ENCODE measurements at regions not wholly inside any gene's neighbourhood (a gene's known extent, or its start where the extent isn't known, plus 50 kb on each side); places are given as distances from the start of the nearest gene placed in this dataset.

GRCh38 chr6:14353281-14353680 is 235.7 kb downstream of the CD83 start:
- H2AFZ ChIP-seq = no peak overlapping the region
- H3K9me3 ChIP-seq (ENCODE audit: control insufficient read depth, low read length) = no peaks in the 10 kb centered on the region
- no peak overlapping the region for H3K27ac ChIP-seq
- H3K9ac ChIP-seq = no peak overlapping the region
- H3K4me3 ChIP-seq (ENCODE audit: low read depth, low read length) = no peak overlapping the region
- no peaks in the 10 kb centered on the region for H3K36me3 ChIP-seq (ENCODE audit: control insufficient read depth, insufficient read depth, low read length)
- no peak for TF ChIP-seq CTCF (IDR thresholded peaks at IDR 0.05)
- H3K4me1 ChIP-seq = no peaks in the 10 kb centered on the region
- no peaks in the 10 kb centered on the region for H3K27me3 ChIP-seq (ENCODE audit: control insufficient read depth, insufficient read depth, low read length)
- H3K79me2 ChIP-seq = no peaks in the 10 kb centered on the region
- no peak overlapping the region for H3K4me2 ChIP-seq (ENCODE audit: low read length)

- no peak overlapping the region for H3K27ac ChIP-seq
- H3K27me3 ChIP-seq (ENCODE audit: control insufficient read depth, insufficient read depth, low read length) = no peaks in the 10 kb centered on the region
- H2AFZ ChIP-seq = no peak overlapping the region
- H3K4me3 ChIP-seq (ENCODE audit: low read depth, low read length) = no peak overlapping the region
- no peaks in the 10 kb centered on the region for H3K36me3 ChIP-seq (ENCODE audit: control insufficient read depth, insufficient read depth, low read length)
- no peak overlapping the region for H3K4me2 ChIP-seq (ENCODE audit: low read length)
- H3K9ac ChIP-seq = no peak overlapping the region
- TF ChIP-seq CTCF (IDR thresholded peaks at IDR 0.05) = no peak
- H3K4me1 ChIP-seq = no peaks in the 10 kb centered on the region
- no peaks in the 10 kb centered on the region for H3K79me2 ChIP-seq
- H3K9me3 ChIP-seq (ENCODE audit: control insufficient read depth, low read length) = no peaks in the 10 kb centered on the region
Observed at GRCh38 chr6:14353798-14354197, 236.2 kb downstream of the CD83 start.

GRCh38 chr6:14354919-14355572 is 237.5 kb downstream of the CD83 start:
- H3K36me3 ChIP-seq (ENCODE audit: control insufficient read depth, insufficient read depth, low read length) = no peaks in the 10 kb centered on the region
- H3K9me3 ChIP-seq (ENCODE audit: control insufficient read depth, low read length) = no peaks in the 10 kb centered on the region
- no peaks in the 10 kb centered on the region for H3K4me1 ChIP-seq
- TF ChIP-seq CTCF (IDR thresholded peaks at IDR 0.05) = no peak
- H2AFZ ChIP-seq = no peak overlapping the region
- H3K4me2 ChIP-seq (ENCODE audit: low read length) = no peak overlapping the region
- no peak overlapping the region for H3K9ac ChIP-seq
- no peak overlapping the region for H3K27ac ChIP-seq
- H3K27me3 ChIP-seq (ENCODE audit: control insufficient read depth, insufficient read depth, low read length) = no peaks in the 10 kb centered on the region
- no peaks in the 10 kb centered on the region for H3K79me2 ChIP-seq
- no peak overlapping the region for H3K4me3 ChIP-seq (ENCODE audit: low read depth, low read length)

GRCh38 chr6:14359438-14359837 is 241.9 kb downstream of the CD83 start:
- Histone ChIP-seq H3K79me2 (no peaks in the 10 kb centered on the region), H3K4me1 (no peaks in the 10 kb centered on the region), H3K27ac (no peak overlapping the region), H3K27me3 (ENCODE audit: control insufficient read depth, insufficient read depth, low read length) (no peaks in the 10 kb centered on the region), H3K9ac (no peak overlapping the region), H3K9me3 (ENCODE audit: control insufficient read depth, low read length) (no peaks in the 10 kb centered on the region), H3K36me3 (ENCODE audit: control insufficient read depth, insufficient read depth, low read length) (no peaks in the 10 kb centered on the region), H3K4me2 (ENCODE audit: low read length) (no peak overlapping the region), H2AFZ (no peak overlapping the region), H3K4me3 (ENCODE audit: low read depth, low read length) (no peak overlapping the region)
- TF ChIP-seq CTCF (IDR thresholded peaks at IDR 0.05) = no peak

- TF ChIP-seq CTCF (IDR thresholded peaks at IDR 0.05) = no peak
- no peak overlapping the region for H3K27ac ChIP-seq
Observed at GRCh38 chr6:14360565-14360964, 243.0 kb downstream of the CD83 start.

More at GRCh38 chr6:14360565-14360964, 243.0 kb downstream of the CD83 start:
- no peak overlapping the region for H3K4me3 ChIP-seq (ENCODE audit: low read depth, low read length)
- H3K79me2 ChIP-seq = no peaks in the 10 kb centered on the region
- no peaks in the 10 kb centered on the region for H3K36me3 ChIP-seq (ENCODE audit: control insufficient read depth, insufficient read depth, low read length)
- H3K4me1 ChIP-seq = no peaks in the 10 kb centered on the region
- no peak overlapping the region for H2AFZ ChIP-seq
- H3K9me3 ChIP-seq (ENCODE audit: control insufficient read depth, low read length) = no peaks in the 10 kb centered on the region
- no peak overlapping the region for H3K4me2 ChIP-seq (ENCODE audit: low read length)
- H3K27me3 ChIP-seq (ENCODE audit: control insufficient read depth, insufficient read depth, low read length) = no peaks in the 10 kb centered on the region
- H3K9ac ChIP-seq = no peak overlapping the region

Measured in parathyroid adenoma (tissue), 2 donors.